ENCODE measurements at regions not wholly inside any gene's neighbourhood (a gene's known extent, or its start where the extent isn't known, plus 50 kb on each side); places are given as distances from the start of the nearest gene placed in this dataset.

DNA sequence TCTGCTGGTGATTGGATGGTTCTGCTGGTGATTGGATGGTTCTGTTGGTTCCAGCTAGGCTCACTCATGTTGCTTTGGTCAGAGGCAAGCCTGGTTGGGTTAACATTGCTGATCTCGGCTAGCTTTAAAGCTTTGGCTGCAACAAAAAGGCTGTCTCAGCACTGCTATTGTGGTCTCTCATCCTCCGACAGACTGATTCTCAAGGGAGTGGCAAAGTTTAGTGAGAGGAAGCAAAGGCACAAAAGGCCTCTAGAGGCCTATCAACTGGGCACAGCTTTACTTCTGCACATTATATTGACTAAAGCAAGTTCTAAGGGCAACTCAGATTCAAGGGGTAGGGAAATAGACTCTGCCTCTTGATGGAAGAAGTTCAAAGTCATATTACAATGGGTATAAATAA lies 84.7 kb upstream of the LGR5 start:
- TF ChIP-seq, protein P1, sequence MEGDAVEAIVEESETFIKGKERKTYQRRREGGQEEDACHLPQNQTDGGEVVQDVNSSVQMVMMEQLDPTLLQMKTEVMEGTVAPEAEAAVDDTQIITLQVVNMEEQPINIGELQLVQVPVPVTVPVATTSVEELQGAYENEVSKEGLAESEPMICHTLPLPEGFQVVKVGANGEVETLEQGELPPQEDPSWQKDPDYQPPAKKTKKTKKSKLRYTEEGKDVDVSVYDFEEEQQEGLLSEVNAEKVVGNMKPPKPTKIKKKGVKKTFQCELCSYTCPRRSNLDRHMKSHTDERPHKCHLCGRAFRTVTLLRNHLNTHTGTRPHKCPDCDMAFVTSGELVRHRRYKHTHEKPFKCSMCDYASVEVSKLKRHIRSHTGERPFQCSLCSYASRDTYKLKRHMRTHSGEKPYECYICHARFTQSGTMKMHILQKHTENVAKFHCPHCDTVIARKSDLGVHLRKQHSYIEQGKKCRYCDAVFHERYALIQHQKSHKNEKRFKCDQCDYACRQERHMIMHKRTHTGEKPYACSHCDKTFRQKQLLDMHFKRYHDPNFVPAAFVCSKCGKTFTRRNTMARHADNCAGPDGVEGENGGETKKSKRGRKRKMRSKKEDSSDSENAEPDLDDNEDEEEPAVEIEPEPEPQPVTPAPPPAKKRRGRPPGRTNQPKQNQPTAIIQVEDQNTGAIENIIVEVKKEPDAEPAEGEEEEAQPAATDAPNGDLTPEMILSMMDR (conservative IDR thresholded peaks at IDR 0.05 in 1 of 2, IDR thresholded peaks at IDR 0.05 in 1 of 2; ENCODE audit: low read depth in 1 of 2, low read length in 2 of 2) = no peak
- no peak for TF ChIP-seq EZH2 (IDR thresholded peaks at IDR 0.05; ENCODE audit: low read length, missing control alignments)

Data from fibroblast of lung (primary cell).